ENCODE measurements at regions not wholly inside any gene's neighbourhood (a gene's known extent, or its start where the extent isn't known, plus 50 kb on each side); places are given as distances from the start of the nearest gene placed in this dataset.
"Not testable (repeated sequence)": the region's sequence is repeated elsewhere in the genome, so short reads cannot be mapped to it uniquely, and the experiment has no call there.

GRCh38 chr5:42074353-42074752, 149.3 kb downstream of the FBXO4 start:
- DNase-seq (ENCODE audit: low read depth in 2 of 3, low spot score in 1 of 3): no peak

DNA sequence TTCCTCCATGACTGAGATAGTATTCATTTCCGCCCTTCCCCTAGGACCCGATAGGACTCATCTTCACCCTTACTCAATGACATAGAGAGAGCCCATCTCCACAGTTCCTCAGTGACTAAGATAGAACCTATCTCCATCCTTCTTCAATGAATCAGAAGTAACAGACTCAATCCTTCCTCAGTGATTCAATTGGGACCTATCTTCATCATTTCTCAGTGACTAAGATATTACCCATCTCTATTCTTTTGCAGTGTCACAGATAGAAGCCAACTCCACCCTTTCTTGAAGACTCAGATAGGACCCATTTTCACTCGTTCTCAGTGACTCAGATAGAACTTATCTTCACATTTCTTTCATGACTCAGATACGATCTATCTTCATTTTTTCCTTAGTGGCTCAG, 164.6 kb downstream of the FBXO4 start:
- no peak for DNase-seq (ENCODE audit: low read depth in 2 of 3, low spot score in 1 of 3)

DNA sequence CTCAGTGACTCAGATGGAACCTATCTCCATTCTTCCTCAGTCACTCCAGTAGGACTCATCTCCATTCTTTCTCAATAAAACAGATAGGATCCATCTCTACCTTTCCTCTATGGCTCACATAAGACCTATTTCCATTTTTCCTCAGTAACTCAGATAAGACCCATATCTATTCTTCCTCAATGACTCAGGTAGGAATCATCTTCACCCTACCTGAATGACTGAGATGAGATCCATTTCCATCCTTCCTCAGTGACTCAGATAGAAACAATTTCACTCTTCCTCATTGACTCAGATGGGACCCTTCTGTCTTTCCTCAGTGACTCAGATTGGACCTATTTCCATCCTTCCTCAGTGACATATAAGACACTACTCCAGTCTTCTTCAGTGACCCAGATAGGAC, 165.1 kb downstream of the FBXO4 start:
- no peak for DNase-seq (ENCODE audit: low read depth in 2 of 3, low spot score in 1 of 3)

- DNase-seq (ENCODE audit: low read depth in 2 of 3, low spot score in 1 of 3): not testable (repeated sequence)
Observed at GRCh38 chr5:42099846-42100245, 174.8 kb downstream of the FBXO4 start.

DNA sequence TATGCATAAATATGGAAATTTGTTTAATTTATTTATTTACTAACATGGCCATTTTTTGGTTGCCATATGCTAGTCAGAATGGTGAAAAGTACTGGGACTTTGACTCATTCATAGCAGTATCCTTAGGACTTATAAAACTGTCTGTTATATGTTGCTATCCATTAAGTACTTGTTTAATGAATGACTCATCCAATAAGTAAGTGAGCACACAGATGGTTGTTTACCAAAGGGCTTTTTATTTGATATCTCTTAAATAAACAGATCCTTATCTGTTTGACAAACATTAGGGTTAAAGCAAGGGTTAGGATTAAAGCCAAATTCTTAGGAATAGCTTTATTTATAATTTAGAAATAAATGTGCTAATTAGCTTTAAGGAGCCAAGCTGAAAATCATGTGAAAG, 183.4 kb downstream of the FBXO4 start:
- no peak for DNase-seq (ENCODE audit: low read depth in 2 of 3, low spot score in 1 of 3)

DNA sequence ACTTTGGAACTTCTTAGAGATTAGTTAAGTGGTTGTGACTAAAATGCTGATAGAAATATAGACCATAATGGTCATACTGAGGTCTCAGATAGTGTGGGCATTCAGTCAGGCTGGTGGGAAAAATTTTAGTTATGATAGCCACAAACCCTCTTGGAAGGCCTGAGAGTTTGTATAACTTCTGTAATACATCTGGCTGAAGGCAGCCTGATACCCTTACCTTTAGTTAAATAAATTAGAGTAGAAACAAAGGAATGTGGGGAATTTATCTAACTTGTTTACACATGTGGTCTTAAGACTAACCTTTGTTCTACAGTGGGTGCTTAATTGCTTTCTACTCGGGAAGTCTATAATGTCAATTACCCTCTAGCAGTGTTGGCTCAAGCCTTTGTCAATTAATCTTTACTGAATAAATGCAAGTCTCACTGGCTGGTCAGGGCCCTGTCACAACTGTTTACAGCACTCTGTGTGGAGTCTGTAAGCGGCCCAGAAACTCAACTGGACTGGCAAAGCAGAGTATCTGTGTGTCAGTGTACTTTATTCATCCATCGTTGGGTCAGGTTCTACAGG, 184.0 kb downstream of the FBXO4 start:
- DNase-seq (ENCODE audit: low read depth in 2 of 3, low spot score in 1 of 3): no peak

- not testable (repeated sequence) for DNase-seq (ENCODE audit: low read depth in 2 of 3, low spot score in 1 of 3)
Observed at GRCh38 chr5:42115721-42116120, 190.6 kb downstream of the FBXO4 start.

GRCh38 chr5:42120070-42120469, 195.0 kb downstream of the FBXO4 start:
- DNase-seq (ENCODE audit: low read depth in 2 of 3, low spot score in 1 of 3): no peak

DNA sequence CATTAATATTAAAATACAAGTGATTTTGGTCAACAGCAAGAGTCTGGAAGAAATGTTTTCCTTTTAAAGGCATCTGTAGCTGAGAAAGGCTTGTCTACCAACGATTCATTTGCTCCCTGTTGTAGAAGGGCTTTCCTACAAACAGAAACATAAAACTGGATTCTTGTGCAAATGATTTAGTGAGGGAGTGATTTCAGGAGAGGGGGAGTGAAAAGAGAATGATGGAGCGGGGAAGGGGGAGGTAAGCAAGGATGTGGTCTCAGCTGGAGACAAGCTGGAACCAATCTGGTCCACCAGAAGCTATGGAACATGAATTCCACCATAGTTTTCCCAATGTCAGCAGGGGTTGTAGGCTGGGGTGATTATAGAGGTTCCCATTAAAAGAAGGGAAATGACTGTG, 196.3 kb downstream of the FBXO4 start:
- DNase-seq (ENCODE audit: low read depth in 2 of 3, low spot score in 1 of 3): no peak

- no peak for DNase-seq (ENCODE audit: low read depth in 2 of 3, low spot score in 1 of 3)
Observed at GRCh38 chr5:42131081-42131480, 206.0 kb downstream of the FBXO4 start.

- no peak for DNase-seq (ENCODE audit: low read depth in 2 of 3, low spot score in 1 of 3)
Observed at GRCh38 chr5:42143361-42143760, 218.3 kb downstream of the FBXO4 start.

- no peak for DNase-seq (ENCODE audit: low read depth in 2 of 3, low spot score in 1 of 3)
Observed at GRCh38 chr5:42148813-42149212, 223.7 kb downstream of the FBXO4 start.

- no peak for DNase-seq (ENCODE audit: low read depth in 2 of 3, low spot score in 1 of 3)
Observed at GRCh38 chr5:42157215-42157614, 232.1 kb downstream of the FBXO4 start.

- DNase-seq (ENCODE audit: low read depth in 2 of 3, low spot score in 1 of 3): no peak
Observed at GRCh38 chr5:42163083-42163482, 238.0 kb downstream of the FBXO4 start.

DNA sequence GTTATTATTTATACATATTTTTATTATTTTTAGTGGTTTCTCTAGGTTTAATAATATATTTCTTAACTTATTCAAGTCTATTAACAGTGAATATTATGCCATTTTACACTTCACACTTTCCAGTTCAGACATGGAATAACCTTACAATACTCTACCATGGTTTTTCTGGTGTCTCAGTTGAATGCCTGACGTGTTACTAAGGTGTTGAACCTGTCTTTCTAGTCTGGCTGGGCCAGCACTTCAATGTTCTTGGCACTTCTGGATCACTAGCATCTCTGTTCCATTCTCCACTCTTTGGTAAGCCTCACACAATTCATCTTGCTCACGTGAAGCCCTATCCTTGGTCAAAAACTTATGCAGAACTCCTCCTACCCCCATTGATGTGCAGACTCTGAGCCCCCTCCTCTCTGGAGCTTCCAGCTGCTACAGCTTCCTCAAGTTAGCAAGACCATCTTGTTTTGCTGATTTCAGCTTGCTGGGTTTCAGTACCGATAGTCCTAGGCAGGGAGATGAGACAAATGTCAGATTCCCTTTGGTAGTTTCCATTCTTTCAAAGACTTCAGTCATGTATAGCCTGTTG, 243.1 kb downstream of the FBXO4 start:
- DNase-seq (ENCODE audit: low read depth in 2 of 3, low spot score in 1 of 3): no peak

GRCh38 chr5:42176118-42176517, 247.1 kb upstream of the GHR start:
- DNase-seq (ENCODE audit: low read depth in 2 of 3, low spot score in 1 of 3): not testable (repeated sequence)

- not testable (repeated sequence) for DNase-seq (ENCODE audit: low read depth in 2 of 3, low spot score in 1 of 3)
Observed at GRCh38 chr5:42179843-42180242, 243.4 kb upstream of the GHR start.

- no peak for DNase-seq (ENCODE audit: low read depth in 2 of 3, low spot score in 1 of 3)
Observed at GRCh38 chr5:42216904-42217303, 206.3 kb upstream of the GHR start.

GRCh38 chr5:42217791-42218190, 205.4 kb upstream of the GHR start:
- no peak for DNase-seq (ENCODE audit: low read depth in 2 of 3, low spot score in 1 of 3)

DNA sequence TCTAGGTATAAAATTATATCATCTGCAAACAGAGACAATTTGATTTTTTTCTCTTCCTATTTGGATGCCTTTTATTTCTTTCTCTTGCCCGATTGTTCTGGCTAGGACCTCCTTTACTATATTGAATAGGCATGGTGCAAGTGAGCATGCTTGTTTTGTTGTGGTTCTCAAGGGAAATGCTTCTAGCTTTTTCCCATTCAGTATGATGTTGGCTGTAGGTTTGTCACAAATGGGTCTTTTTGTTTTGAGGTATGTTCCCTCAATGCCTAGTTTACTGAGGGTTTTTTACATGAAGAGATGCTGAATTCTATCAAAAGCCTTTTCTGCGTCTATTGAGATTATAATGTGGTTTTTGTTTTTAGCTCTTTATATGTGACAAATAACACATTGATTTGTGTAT, 198.2 kb upstream of the GHR start:
- no peak for DNase-seq (ENCODE audit: low read depth in 2 of 3, low spot score in 1 of 3)

DNA sequence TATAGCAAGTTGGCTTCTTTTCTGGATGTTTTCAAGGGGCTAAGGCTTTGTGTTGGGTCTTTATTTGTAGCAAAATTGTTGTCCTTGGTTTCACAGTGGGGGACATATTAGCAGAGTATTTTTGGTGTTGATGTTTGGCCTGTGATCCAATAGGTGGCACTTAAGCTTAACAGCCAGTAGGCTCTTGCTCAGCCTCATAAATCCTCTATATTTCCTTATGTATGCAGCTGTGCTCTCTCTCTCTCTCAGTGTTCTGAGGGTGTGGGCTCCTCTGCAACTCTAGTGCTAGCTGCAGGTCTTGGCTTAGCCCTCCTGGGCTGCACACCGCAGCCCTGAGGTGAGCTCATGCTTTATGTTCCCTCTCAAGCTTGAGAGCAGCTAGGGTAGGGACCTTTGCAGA, 195.0 kb upstream of the GHR start:
- no peak for DNase-seq (ENCODE audit: low read depth in 2 of 3, low spot score in 1 of 3)

DNA sequence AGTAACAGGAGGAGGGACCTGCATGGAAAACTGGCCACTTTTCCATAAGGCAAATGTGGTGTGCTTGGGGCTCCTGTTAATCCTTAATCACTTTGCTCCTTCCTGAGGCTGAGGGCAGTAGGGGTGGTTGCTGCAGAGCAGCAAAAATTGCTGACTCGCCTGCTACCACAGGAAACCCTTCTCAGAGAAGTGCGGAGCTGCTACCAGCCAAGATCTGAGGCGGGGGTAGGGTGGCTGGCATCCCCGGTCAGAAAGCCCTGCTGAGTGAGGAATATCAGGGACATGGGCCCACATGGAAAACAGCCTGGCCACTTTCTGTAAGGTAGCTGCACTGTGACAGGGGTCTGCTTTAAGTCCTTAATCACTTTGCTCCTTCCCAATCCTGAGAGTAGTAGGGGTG, 192.4 kb upstream of the GHR start:
- no peak for DNase-seq (ENCODE audit: low read depth in 2 of 3, low spot score in 1 of 3)

DNA sequence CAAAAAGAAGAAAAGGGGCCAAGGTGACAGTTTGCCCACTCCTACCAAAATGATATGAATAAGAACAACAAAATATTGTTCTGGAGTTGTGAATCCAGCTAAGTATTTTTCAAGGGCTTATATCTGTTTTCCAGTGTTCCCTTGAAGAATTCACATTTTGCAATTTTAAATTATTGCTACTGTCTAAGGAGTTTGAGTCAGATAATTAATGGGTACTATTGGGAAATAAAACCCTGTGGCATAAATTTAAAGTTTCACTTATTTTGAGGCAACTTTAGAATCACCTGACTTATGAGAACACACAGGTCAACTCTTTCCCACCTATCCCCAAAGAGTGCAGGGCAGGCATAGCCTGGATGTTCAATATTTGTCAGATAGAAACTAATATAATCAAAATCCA, 188.0 kb upstream of the GHR start:
- no peak for DNase-seq (ENCODE audit: low read depth in 2 of 3, low spot score in 1 of 3)
